HepG2 (cell line): ENCODE measurements at regions not wholly inside any gene's neighbourhood (a gene's known extent, or its start where the extent isn't known, plus 50 kb on each side); places are given as distances from the start of the nearest gene placed in this dataset.

Source experiments
- ATAC-seq: fragments of 200-7000 bp; cut with Tn5 transposase; 3 replicates; pipeline ENCODE4 v1.9.1; 2020; ENCODE audit warnings: mild to moderate bottlenecking, moderate library complexity
- BruUV-seq: library from RNA; stranded (reverse); fragments of 400-500 nt; replicated peaks from 2 replicates; lab custom pipeline; 2021; lab: Mats Ljungman, UMichigan
- CTCF ChIA-PET: fragments of 300-600 bp; formaldehyde crosslinking; extraction: SDS; loops from one replicate; lab custom pipeline; 2021; ENCODE audit warnings: low total read pairs, inconsistent platforms, low intra/inter-chr PET ratio; lab: Yijun Ruan, JAX
- POLR2A ChIA-PET: fragments of 350-600 bp; sonication (Branson Sonifier 250); formaldehyde crosslinking; loops from one replicate; lab custom pipeline; 2020; ENCODE audit warnings: antibody characterized with exemption, inconsistent platforms; lab: Yijun Ruan, JAX
- DNase-seq: peaks from one replicate; pipeline ENCODE4 v3.0.0-alpha.2; 2015; ENCODE audit warnings: low spot score
- FAIRE-seq: peaks from 3 replicates; lab custom pipeline; 2011; peaks lifted over from hg19 to GRCh38; lab: Jason Lieb, UNC
- H2AFZ ChIP-seq: one replicate; pipeline ENCODE4 v1.6.1; 2011; ENCODE audit warnings: low read length, inconsistent platforms
- H3K27ac ChIP-seq: fragments of 300-600 bp; 3 replicates; pipeline ENCODE4 v1.8.0; 2011; ENCODE audit warnings: mixed run types, mild to moderate bottlenecking, mixed read lengths, low read length, inconsistent platforms; ENCODE audit not compliant: insufficient read depth; ENCODE audit errors: extremely low read length
- H3K27me3 ChIP-seq, 2 experiments: fragments of 200-600 bp in 1 of 2; 2 replicates in 1 of 2; 3 replicates in 1 of 2; pipeline versions ENCODE4 v1.6.0 to v1.8.0; 2011; ENCODE audit warnings: low read length in 2 of 2, mild to moderate bottlenecking in 2 of 2, moderate library complexity in 2 of 2, inconsistent platforms in 1 of 2; ENCODE audit not compliant: insufficient read depth in 2 of 2, control insufficient read depth in 1 of 2
- H3K36me3 ChIP-seq, 2 experiments: fragments of 200-600 bp in 1 of 2; replicated peaks in 1 of 2; 2 replicates in 1 of 2; 3 replicates in 1 of 2; pipeline versions ENCODE4 v1.5.1 to v1.8.0; 2011; ENCODE audit warnings: low read length in 2 of 2, inconsistent platforms in 1 of 2; ENCODE audit not compliant: insufficient read depth in 2 of 2, control insufficient read depth in 1 of 2
- H3K4me1 ChIP-seq: 2 replicates; pipeline ENCODE4 v1.5.1; 2012; ENCODE audit warnings: low read length, inconsistent platforms; ENCODE audit not compliant: insufficient read depth
- H3K4me2 ChIP-seq: 2 replicates; pipeline ENCODE4 v1.6.0; 2011; ENCODE audit warnings: low read depth, low read length, inconsistent platforms
- H3K4me3 ChIP-seq, 3 experiments: fragments of 200-600 bp in 1 of 3; sonication (generic), shearing (Covaris generic) in 1 of 3; replicated peaks in 1 of 3; 2 replicates each; pipeline ENCODE4 v1.5.1; 2011 to 2016; ENCODE audit warnings: low read length in 3 of 3, inconsistent platforms in 2 of 3, low read depth in 2 of 3, mild to moderate bottlenecking in 2 of 3, control low read depth in 1 of 3, mixed read lengths in 1 of 3; ENCODE audit not compliant: insufficient read depth in 1 of 3
- H3K79me2 ChIP-seq: one replicate; pipeline ENCODE4 v1.6.1; 2011; ENCODE audit warnings: low read length, inconsistent platforms; ENCODE audit not compliant: insufficient read depth
- H3K9ac ChIP-seq: 2 replicates; pipeline ENCODE4 v1.6.0; 2011; ENCODE audit warnings: mild to moderate bottlenecking, low read depth, low read length, inconsistent platforms; ENCODE audit not compliant: insufficient read depth
- H3K9me3 ChIP-seq: 2 replicates; pipeline ENCODE4 v1.5.1; 2012; ENCODE audit warnings: mild to moderate bottlenecking, low read length
- H4K20me1 ChIP-seq: 2 replicates; pipeline ENCODE4 v1.6.0; 2011; ENCODE audit warnings: inconsistent platforms, mild to moderate bottlenecking, low read length, moderate library complexity; ENCODE audit not compliant: insufficient read depth
- CHCHD3 ChIP-seq: sonication (generic); formaldehyde crosslinking; IDR thresholded peaks from 2 replicates; pipeline ENCODE4 v1.8.0; 2022; ENCODE audit warnings: mild to moderate bottlenecking, missing genetic modification reagents, moderate library complexity
- DMAP1 ChIP-seq: IDR thresholded peaks from 2 replicates; pipeline ENCODE4 v1.6.1; 2016
- GPBP1L1 ChIP-seq: sonication (generic); formaldehyde crosslinking; IDR thresholded peaks from 2 replicates; pipeline ENCODE4 v1.5.0; 2020; ENCODE audit warnings: mild to moderate bottlenecking, missing genetic modification reagents
- NFAT5 ChIP-seq: sonication (generic); formaldehyde crosslinking; IDR thresholded peaks from 2 replicates; pipeline ENCODE4 v1.4.0; 2020; ENCODE audit warnings: missing genetic modification reagents
- SMC3 ChIP-seq: IDR thresholded peaks from 2 replicates; pipeline ENCODE4 v1.6.1; 2011; ENCODE audit warnings: low read length, improper control_type of control experiment
- TGIF2 ChIP-seq: IDR thresholded peaks from 2 replicates; pipeline ENCODE4 v1.6.1; 2016; ENCODE audit warnings: control low read depth, missing compliant biosample characterization
- ZFP41 ChIP-seq: sonication (generic); formaldehyde crosslinking; IDR thresholded peaks from 2 replicates; pipeline ENCODE4 v1.4.0; 2020; ENCODE audit warnings: mild to moderate bottlenecking, missing genetic modification reagents, borderline replicate concordance
- ZNF678 ChIP-seq: sonication (generic); formaldehyde crosslinking; IDR thresholded peaks from 2 replicates; pipeline ENCODE4 v1.4.0; 2020; ENCODE audit warnings: mild to moderate bottlenecking, missing genetic modification reagents
- ZNF761 ChIP-seq: sonication (generic); formaldehyde crosslinking; conservative IDR thresholded peaks from 2 replicates; pipeline ENCODE4 v1.4.0; 2020; ENCODE audit warnings: mild to moderate bottlenecking, missing genetic modification reagents
- WGBS: methylation state at CpG from one replicate; pipeline ENCODE4 v1.1.6; 2017; ENCODE audit warnings: low lambda C conversion rate; 5-methylcytosine and 5-hydroxymethylcytosine counted together
- in situ Hi-C: cut with HindIII; loops from 2 replicates; pipeline ENCODE4 v1.10.0; 2017; ENCODE audit warnings: low pct_unique_long_range_greater_than_20kb; ENCODE audit not compliant: extremely low pct_ligation_motif_present
- intact Hi-C: fragments of 100-400 bp; cut with micrococcal nuclease; formaldehyde crosslinking; loops from one replicate; pipeline ENCODE4 v1.10.0; 2022; ENCODE audit not compliant: unreplicated experiment
- TF ChIP-seq, protein P1 (sequence below): IDR thresholded peaks from 2 replicates; pipeline ENCODE4 v1.6.1; 2018; ENCODE audit warnings: missing genetic modification reagents, mild to moderate bottlenecking, missing compliant biosample characterization

GRCh38 chr5:4876804-4877203 is 263.3 kb upstream of the ADAMTS16 start (continued):
- TF ChIP-seq, protein P1, sequence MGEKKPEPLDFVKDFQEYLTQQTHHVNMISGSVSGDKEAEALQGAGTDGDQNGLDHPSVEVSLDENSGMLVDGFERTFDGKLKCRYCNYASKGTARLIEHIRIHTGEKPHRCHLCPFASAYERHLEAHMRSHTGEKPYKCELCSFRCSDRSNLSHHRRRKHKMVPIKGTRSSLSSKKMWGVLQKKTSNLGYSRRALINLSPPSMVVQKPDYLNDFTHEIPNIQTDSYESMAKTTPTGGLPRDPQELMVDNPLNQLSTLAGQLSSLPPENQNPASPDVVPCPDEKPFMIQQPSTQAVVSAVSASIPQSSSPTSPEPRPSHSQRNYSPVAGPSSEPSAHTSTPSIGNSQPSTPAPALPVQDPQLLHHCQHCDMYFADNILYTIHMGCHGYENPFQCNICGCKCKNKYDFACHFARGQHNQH (CRISPR knock-in tag): no peak
- TF ChIP-seq SMC3: no peak

DNA sequence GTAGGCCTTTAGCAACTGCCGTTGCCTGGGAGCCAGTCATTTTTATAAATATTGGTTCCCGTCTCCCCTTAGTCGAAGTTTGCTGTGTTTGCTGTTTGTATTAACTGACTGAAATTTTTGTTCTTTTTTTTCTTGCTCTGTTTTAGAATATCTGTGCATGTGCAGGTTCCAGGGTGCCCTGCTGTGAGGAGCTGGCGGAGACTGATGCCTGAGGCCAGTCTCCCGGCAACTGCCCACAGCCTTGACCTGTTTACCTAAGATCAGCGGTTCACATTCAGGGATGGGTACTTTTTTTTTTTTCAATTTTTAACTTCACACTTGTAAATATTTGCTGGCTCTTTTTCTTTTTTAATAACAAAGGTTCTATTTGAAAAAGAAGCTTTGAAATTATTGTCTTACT is 262.6 kb upstream of the ADAMTS16 start:
- BruUV-seq: no TSS peak
- Histone ChIP-seq H4K20me1 (no peaks in the 10 kb centered on the region), H3K9ac (no peak overlapping the region), H3K4me3 (no peak overlapping the region), H3K27ac (no peak overlapping the region), H3K4me1 (no peaks in the 10 kb centered on the region), H3K9me3 (no peaks in the 10 kb centered on the region), H3K79me2 (no peaks in the 10 kb centered on the region), H3K4me2 (no peak overlapping the region), H3K27me3 (peaks cover 3 to 29% of the 10 kb centered on the region in 2 experiments; a peak in 3 of 5 replicates), H2AFZ (no peak overlapping the region)
- intact Hi-C loops: loop anchor here (5.0 kb wide), 1 partner anchor 265 kb away; the partner anchor contains the start of gene ADAMTS16
- in situ Hi-C loops: loop anchor here (5.0 to 10.0 kb wide), 2 partner anchors 257 to 545 kb away; partner anchors contain the start of gene ICE1
- POLR2A ChIA-PET: no interaction called here
- DNase-seq (no peak), FAIRE-seq (no peak), ATAC-seq (no peak)
- 5% methylated on average over 6 of the region's 6 CpGs for WGBS
- TF ChIP-seq DMAP1: no peak
- no peak for TF ChIP-seq NFAT5 (CRISPR knock-in tag)
- TF ChIP-seq ZNF761 (CRISPR knock-in tag): no peak
- no peak for TF ChIP-seq GPBP1L1 (CRISPR knock-in tag)
- TF ChIP-seq CHCHD3 (CRISPR knock-in tag): no peak
- TF ChIP-seq ZNF678 (CRISPR knock-in tag): no peak
- no peak for TF ChIP-seq ZFP41
- no peak for TF ChIP-seq TGIF2 (CRISPR knock-in tag)
- TF ChIP-seq, all 625 proteins: peak for 0
- no peaks in the 10 kb centered on the region for H3K36me3 ChIP-seq
- CTCF ChIA-PET: no interaction called here
